SK-N-SH (cell line): ENCODE measurements at regions not wholly inside any gene's neighbourhood (a gene's known extent, or its start where the extent isn't known, plus 50 kb on each side); places are given as distances from the start of the nearest gene placed in this dataset.

Source experiments
- CTCF ChIA-PET: fragments of 300-600, 350-600 bp; formaldehyde crosslinking; extraction: SDS; loops from one replicate; lab custom pipeline; 2021; lab: Yijun Ruan, JAX
- POLR2A ChIA-PET: fragments of 350-600 bp; sonication (Branson Sonifier 250); formaldehyde crosslinking; extraction: SDS; loops from one replicate; lab custom pipeline; 2020; ENCODE audit warnings: antibody characterized with exemption, inconsistent platforms; lab: Yijun Ruan, JAX
- DNase-seq: peaks from one replicate; pipeline ENCODE4 v3.0.0; 2012
- H2AFZ ChIP-seq: fragments of 200-600 bp; sonication (generic); 2 replicates; pipeline ENCODE4 v1.8.1; 2016; ENCODE audit warnings: antibody characterized with exemption, mild to moderate bottlenecking, low read depth
- H3F3A ChIP-seq: fragments of 200-600 bp; sonication (generic); replicated peaks from 2 replicates; pipeline ENCODE3; 2016; ENCODE audit warnings: antibody characterized with exemption, mild to moderate bottlenecking; ENCODE audit not compliant: insufficient read depth
- H3K27ac ChIP-seq, 2 experiments: fragments of 200-500 bp in 1 of 2; fragments of 200-600 bp in 1 of 2; sonication (Bioruptor generic) in 1 of 2; sonication (generic), shearing (Covaris generic) in 1 of 2; 2 replicates each; pipeline versions ENCODE4 v1.5.1 to v1.6.1; 2014 to 2016; ENCODE audit warnings: low read depth in 2 of 2, inconsistent platforms in 1 of 2, low read length in 1 of 2, mild to moderate bottlenecking in 1 of 2, mixed read lengths in 1 of 2
- H3K27me3 ChIP-seq: fragments of 200-600 bp; sonication (generic), shearing (Covaris generic); 2 replicates; pipeline ENCODE4 v1.6.1; 2016; ENCODE audit warnings: mixed run types; ENCODE audit not compliant: insufficient read depth
- H3K36me3 ChIP-seq, 2 experiments: fragments of 200-500 bp in 1 of 2; fragments of 200-600 bp in 1 of 2; sonication (Bioruptor generic) in 1 of 2; sonication (generic) in 1 of 2; replicated peaks in 1 of 2; 2 replicates each; pipeline versions ENCODE3 to v1.5.1; 2014 to 2016; ENCODE audit warnings: low read length in 1 of 2, mild to moderate bottlenecking in 1 of 2; ENCODE audit not compliant: insufficient read depth in 2 of 2, control insufficient read depth in 1 of 2
- H3K4me1 ChIP-seq, 2 experiments: fragments of 200-500 bp in 1 of 2; fragments of 200-600 bp in 1 of 2; sonication (Bioruptor generic) in 1 of 2; sonication (generic), shearing (Covaris generic) in 1 of 2; 2 replicates each; pipeline versions ENCODE4 v1.5.1 to v1.6.1; 2014 to 2016; ENCODE audit warnings: low read depth in 1 of 2, low read length in 1 of 2, mixed run types in 1 of 2; ENCODE audit not compliant: insufficient read depth in 2 of 2, control insufficient read depth in 1 of 2
- H3K4me2 ChIP-seq: fragments of 200-600 bp; sonication (generic), shearing (Covaris generic); 2 replicates; pipeline ENCODE4 v1.6.1; 2017; ENCODE audit warnings: mixed run types
- H3K4me3 ChIP-seq, 2 experiments: fragments of 200-500 bp in 1 of 2; fragments of 200-600 bp in 1 of 2; sonication (Bioruptor generic) in 1 of 2; sonication (generic), shearing (Covaris generic) in 1 of 2; 2 replicates each; pipeline versions ENCODE4 v1.5.1 to v1.8.1; 2014 to 2016; ENCODE audit warnings: low read depth in 2 of 2, inconsistent platforms in 1 of 2, low read length in 1 of 2, mild to moderate bottlenecking in 1 of 2, mixed read lengths in 1 of 2, moderate library complexity in 1 of 2
- H3K79me2 ChIP-seq: fragments of 200-600 bp; sonication (generic); 2 replicates; pipeline ENCODE4 v1.8.1; 2017; ENCODE audit warnings: mild to moderate bottlenecking; ENCODE audit not compliant: insufficient read depth
- H3K9ac ChIP-seq: fragments of 200-600 bp; sonication (generic); 2 replicates; pipeline ENCODE4 v1.6.1; 2017; ENCODE audit warnings: mixed run types
- H3K9me2 ChIP-seq: fragments of 200-600 bp; sonication (generic); 2 replicates; pipeline ENCODE4 v1.6.1; 2017; ENCODE audit warnings: mixed run types
- H3K9me3 ChIP-seq: fragments of 200-600 bp; sonication (generic); 2 replicates; pipeline ENCODE4 v1.6.1; 2017; ENCODE audit warnings: mixed run types, mild to moderate bottlenecking, moderate library complexity
- H4K20me1 ChIP-seq: fragments of 200-600 bp; sonication (generic); 2 replicates; pipeline ENCODE4 v1.6.1; 2017; ENCODE audit warnings: mild to moderate bottlenecking, mixed run types; ENCODE audit not compliant: insufficient read depth
- CHD2 ChIP-seq: fragments of 150-350 bp; IDR thresholded peaks from 2 replicates; pipeline ENCODE4 v1.6.1; 2018; ENCODE audit warnings: low read length; ENCODE audit not compliant: partially characterized antibody
- CTCF ChIP-seq: fragments of 200-600 bp; sonication (generic); IDR thresholded peaks from 2 replicates; pipeline ENCODE4 v1.6.1; 2017; ENCODE audit warnings: antibody characterized with exemption, mild to moderate bottlenecking, moderate library complexity
- EP300 ChIP-seq, 2 experiments: IDR thresholded peaks; 2 replicates each; pipeline versions ENCODE4 v1.4.0 to v1.6.1; 2012; ENCODE audit warnings: borderline replicate concordance in 1 of 2, low read depth in 1 of 2, low read length in 1 of 2
- EZH2phosphoT487 ChIP-seq: fragments of 200-600 bp; sonication (generic); IDR thresholded peaks from 2 replicates; pipeline ENCODE4 v1.6.1; 2017; ENCODE audit warnings: low read depth, mixed run types, mild to moderate bottlenecking, antibody characterized with exemption, moderate library complexity, borderline replicate concordance
- FOXJ3 ChIP-seq: sonication (generic); formaldehyde crosslinking; IDR thresholded peaks from 2 replicates; pipeline ENCODE4 v1.5.1; 2020; ENCODE audit warnings: mild to moderate bottlenecking, missing genetic modification reagents
- GABPA ChIP-seq: IDR thresholded peaks from 2 replicates; pipeline ENCODE4 v1.4.0; 2012; ENCODE audit warnings: low read depth, mild to moderate bottlenecking
- GATA2 ChIP-seq: sonication (generic); formaldehyde crosslinking; IDR thresholded peaks from 2 replicates; pipeline ENCODE4 v1.5.0; 2020; ENCODE audit warnings: mild to moderate bottlenecking, missing genetic modification reagents
- JUND ChIP-seq: IDR thresholded peaks from 2 replicates; pipeline ENCODE4 v1.4.0; 2012
- MEF2A ChIP-seq: IDR thresholded peaks from 2 replicates; pipeline ENCODE4 v1.4.0; 2012; ENCODE audit warnings: low read depth, borderline replicate concordance
- MXI1 ChIP-seq: IDR thresholded peaks from 2 replicates; pipeline ENCODE4 v1.6.1; 2012; ENCODE audit warnings: mild to moderate bottlenecking, low read depth, low read length, improper control_type of control experiment
- NRF1 ChIP-seq: IDR thresholded peaks from 2 replicates; pipeline ENCODE4 v1.6.1; 2012; ENCODE audit warnings: low read depth, mild to moderate bottlenecking, low read length
- POLR2AphosphoS5 ChIP-seq: IDR thresholded peaks from 2 replicates; pipeline ENCODE4 v1.6.1; 2012; ENCODE audit warnings: low read depth, low read length
- RAD21 ChIP-seq: IDR thresholded peaks from 2 replicates; pipeline ENCODE4 v1.6.1; 2012; ENCODE audit warnings: mild to moderate bottlenecking, low read length
- RCOR1 ChIP-seq: fragments of 150-350 bp; IDR thresholded peaks from 2 replicates; pipeline ENCODE4 v1.6.1; 2017; ENCODE audit warnings: antibody characterized with exemption, low read length
- TAF1 ChIP-seq: IDR thresholded peaks from 2 replicates; pipeline ENCODE4 v1.6.1; 2012; ENCODE audit warnings: low read depth, mild to moderate bottlenecking, low read length, moderate library complexity, borderline replicate concordance
- TEAD4 ChIP-seq: IDR thresholded peaks from 2 replicates; pipeline ENCODE4 v1.4.0; 2012; ENCODE audit warnings: mild to moderate bottlenecking, borderline replicate concordance; ENCODE audit not compliant: insufficient read depth
- USF2 ChIP-seq: fragments of 150-350 bp; IDR thresholded peaks from 2 replicates; pipeline ENCODE4 v1.6.1; 2017; ENCODE audit warnings: antibody characterized with exemption, low read length, low read depth, borderline replicate concordance
- YY1 ChIP-seq: IDR thresholded peaks from 2 replicates; pipeline ENCODE4 v1.4.0; 2012; ENCODE audit warnings: low read depth, mild to moderate bottlenecking
- ZBTB33 ChIP-seq: IDR thresholded peaks from 2 replicates; pipeline ENCODE4 v1.4.0; 2012; ENCODE audit warnings: low read depth, borderline replicate concordance
- WGBS: methylation state at CpG from one replicate; pipeline ENCODE4 v1.1.6; 2017; ENCODE audit warnings: low lambda C conversion rate; 5-methylcytosine and 5-hydroxymethylcytosine counted together

GRCh38 chr5:98631311-98632054, 142.0 kb upstream of the RGMB start (continued):
- TF ChIP-seq RAD21, result no peak
- no peak for TF ChIP-seq GATA2
- TF ChIP-seq EZH2phosphoT487, result no peak
- TF ChIP-seq EP300 (IDR thresholded peaks at IDR 0.05; ENCODE audit: borderline replicate concordance in 1 of 2, low read depth in 1 of 2, low read length in 1 of 2), result peak; percentile 47 to 98
- no peak for TF ChIP-seq RCOR1
- peak; percentile 85; the same call in 1 of the 2 replicates for TF ChIP-seq ZBTB33
- no peak for TF ChIP-seq FOXJ3 (CRISPR knock-in tag)
- peak; percentile 11; the same call in 1 of the 2 replicates for TF ChIP-seq TAF1
- TF ChIP-seq CHD2, result no peak
- TF ChIP-seq, all 33 proteins: peak for 15

GRCh38 chr5:98635656-98636055, 137.8 kb upstream of the RGMB start:
- Histone ChIP-seq H3K9me2 (no peaks in the 10 kb centered on the region), H3K9me3 (no peaks in the 10 kb centered on the region), H3K4me1 (peaks cover 0 to 20% of the 10 kb centered on the region in 2 experiments; a peak in 3 of 4 replicates), H3K4me3 (no peak overlapping the region), H3K27ac (no peak overlapping the region), H2AFZ (no peak overlapping the region), H3F3A (peaks cover 31% of the 10 kb centered on the region), H4K20me1 (no peaks in the 10 kb centered on the region), H3K4me2 (no peak overlapping the region), H3K9ac (no peak overlapping the region), H3K27me3 (no peaks in the 10 kb centered on the region), H3K79me2 (no peaks in the 10 kb centered on the region), H3K36me3 (no peaks in the 10 kb centered on the region)
- ChIA-PET POLR2A (no interaction called here), CTCF (interaction anchor here (1.1 kb wide), 1 partner anchor 36 kb away, joined by 3 read pairs; no protein-coding TSS in a partner anchor)
- WGBS, result 60% methylated on average over 3 of the region's 3 CpGs
- DNase-seq, result no peak
- no peak for TF ChIP-seq GABPA
- no peak for TF ChIP-seq YY1
- TF ChIP-seq GATA2, result no peak

- Histone ChIP-seq H3K4me3 (no peak overlapping the region), H3K27ac (no peak overlapping the region), H3K4me2 (no peak overlapping the region), H3K27me3 (no peaks in the 10 kb centered on the region), H3K9me2 (no peaks in the 10 kb centered on the region), H4K20me1 (no peaks in the 10 kb centered on the region), H3K4me1 (peaks cover 0 to 13% of the 10 kb centered on the region in 2 experiments; a peak in 2 of 4 replicates), H3K9ac (no peak overlapping the region), H3K36me3 (no peaks in the 10 kb centered on the region), H3K79me2 (no peaks in the 10 kb centered on the region), H3F3A (peaks cover 19% of the 10 kb centered on the region), H3K9me3 (no peaks in the 10 kb centered on the region), H2AFZ (no peak overlapping the region)
- no peak for DNase-seq
- 92% methylated on average over 1 of the region's 1 CpG for WGBS
- ChIA-PET CTCF (no interaction called here), POLR2A (no interaction called here)
- TF ChIP-seq JUND (no peak), MEF2A (no peak), RCOR1 (no peak), USF2 (no peak), POLR2AphosphoS5 (no peak), CTCF (no peak), GATA2 (no peak), RAD21 (no peak), TEAD4 (no peak), FOXJ3 (CRISPR knock-in tag) (no peak), MXI1 (no peak), NRF1 (no peak)
Observed at GRCh38 chr5:98637116-98637515, 136.3 kb upstream of the RGMB start.
